NCI-H1436 (cell line): ENCODE measurements at regions not wholly inside any gene's neighbourhood (a gene's known extent, or its start where the extent isn't known, plus 50 kb on each side); places are given as distances from the start of the nearest gene placed in this dataset.
"Not testable (repeated sequence)": the region's sequence is repeated elsewhere in the genome, so short reads cannot be mapped to it uniquely, and the experiment has no call there.

Experiments
- DNase-seq: peaks from one replicate; lab custom pipeline; 2025; lab: John Stamatoyannopoulos, UW

GRCh38 chrX:12052109-12052508 is 86.2 kb upstream of the FRMPD4 start:
- no peak for DNase-seq

GRCh38 chrX:12058087-12058486 is 80.2 kb upstream of the FRMPD4 start:
- DNase-seq = no peak

GRCh38 chrX:12060489-12061260 is 77.6 kb upstream of the FRMPD4 start:
- no peak for DNase-seq

- no peak for DNase-seq
These were observed 73.0 kb upstream of the FRMPD4 start for GRCh38 chrX:12065251-12065650.

GRCh38 chrX:12076046-12076445 is 62.2 kb upstream of the FRMPD4 start:
- DNase-seq = no peak

GRCh38 chrX:12080265-12080664 is 58.0 kb upstream of the FRMPD4 start:
- DNase-seq = no peak

- DNase-seq = not testable (repeated sequence)
These were observed 55.3 kb upstream of the FRMPD4 start for GRCh38 chrX:12082959-12083358.
